IMR-90 (cell line): ENCODE measurements at regions not wholly inside any gene's neighbourhood (a gene's known extent, or its start where the extent isn't known, plus 50 kb on each side); places are given as distances from the start of the nearest gene placed in this dataset.

Source experiments
- BHLHE40 ChIP-seq: fragments of 150-350 bp; IDR thresholded peaks from 2 replicates; pipeline ENCODE4 v1.6.1; 2016; ENCODE audit warnings: mild to moderate bottlenecking, low read depth, low read length
- CEBPB ChIP-seq: IDR thresholded peaks from 2 replicates; pipeline ENCODE4 v1.6.1; 2012; ENCODE audit warnings: low read depth, low read length, improper control_type of control experiment
- CTCF ChIP-seq: conservative IDR thresholded peaks from 2 replicates; pipeline ENCODE4 v1.5.1; 2012; ENCODE audit warnings: mild to moderate bottlenecking, low read depth, low read length, improper control_type of control experiment
- FOS ChIP-seq: fragments of 150-350 bp; IDR thresholded peaks from 2 replicates; pipeline ENCODE4 v1.6.1; 2016; ENCODE audit warnings: low read depth, low read length
- MAZ ChIP-seq: IDR thresholded peaks from 2 replicates; pipeline ENCODE4 v1.6.1; 2012; ENCODE audit warnings: low read depth, mild to moderate bottlenecking, low read length, improper control_type of control experiment, moderate library complexity, borderline replicate concordance
- MXI1 ChIP-seq: IDR thresholded peaks from 2 replicates; pipeline ENCODE4 v1.6.1; 2012; ENCODE audit warnings: low read depth, mild to moderate bottlenecking, low read length, moderate library complexity, borderline replicate concordance
- POLR2A ChIP-seq: IDR thresholded peaks from 2 replicates; pipeline ENCODE4 v1.6.1; 2012; ENCODE audit warnings: mild to moderate bottlenecking, low read depth, low read length
- RAD21 ChIP-seq: IDR thresholded peaks from 2 replicates; pipeline ENCODE4 v1.6.1; 2012; ENCODE audit warnings: low read length, improper control_type of control experiment
- SMC3 ChIP-seq: fragments of 150-350 bp; IDR thresholded peaks from 2 replicates; pipeline ENCODE4 v1.6.1; 2016; ENCODE audit warnings: low read depth, mild to moderate bottlenecking, antibody characterized with exemption, low read length, moderate library complexity
- USF2 ChIP-seq: fragments of 150-350 bp; IDR thresholded peaks from 2 replicates; pipeline ENCODE4 v1.6.1; 2017; ENCODE audit warnings: mild to moderate bottlenecking, antibody characterized with exemption, low read length, low read depth
- TF ChIP-seq, protein P1 (sequence below): fragments of 150-350 bp; IDR thresholded peaks from 2 replicates; pipeline ENCODE4 v1.6.1; 2016; ENCODE audit warnings: low read depth, mild to moderate bottlenecking, low read length, moderate library complexity, borderline replicate concordance

GRCh38 chr2:75820693-75821092 is 110.0 kb upstream of the GCFC2 start:
- TF ChIP-seq POLR2A (no peak), CTCF (no peak), BHLHE40 (no peak), MXI1 (no peak), USF2 (no peak), FOS (no peak), SMC3 (no peak), RAD21 (no peak), MAZ (no peak), CEBPB (no peak)
- TF ChIP-seq, protein P1, sequence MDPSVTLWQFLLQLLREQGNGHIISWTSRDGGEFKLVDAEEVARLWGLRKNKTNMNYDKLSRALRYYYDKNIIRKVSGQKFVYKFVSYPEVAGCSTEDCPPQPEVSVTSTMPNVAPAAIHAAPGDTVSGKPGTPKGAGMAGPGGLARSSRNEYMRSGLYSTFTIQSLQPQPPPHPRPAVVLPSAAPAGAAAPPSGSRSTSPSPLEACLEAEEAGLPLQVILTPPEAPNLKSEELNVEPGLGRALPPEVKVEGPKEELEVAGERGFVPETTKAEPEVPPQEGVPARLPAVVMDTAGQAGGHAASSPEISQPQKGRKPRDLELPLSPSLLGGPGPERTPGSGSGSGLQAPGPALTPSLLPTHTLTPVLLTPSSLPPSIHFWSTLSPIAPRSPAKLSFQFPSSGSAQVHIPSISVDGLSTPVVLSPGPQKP, result no peak
